GM12878 (cell line): ENCODE measurements at regions not wholly inside any gene's neighbourhood (a gene's known extent, or its start where the extent isn't known, plus 50 kb on each side); places are given as distances from the start of the nearest gene placed in this dataset.

Experiments
- ATAC-seq: fragments of 200-7000 bp; cut with Tn5 transposase; 3 replicates; pipeline ENCODE4 v1.9.1; 2020; ENCODE audit warnings: mild to moderate bottlenecking, moderate library complexity
- BruUV-seq: library from RNA; stranded (reverse); fragments of 400-500 nt; replicated peaks from 2 replicates; lab custom pipeline; 2021; lab: Mats Ljungman, UMichigan
- CTCF ChIA-PET: fragments of 300-600 bp; sonication (Branson Sonifier 250); formaldehyde crosslinking; extraction: SDS; loops from one replicate; lab custom pipeline; 2021; ENCODE audit warnings: inconsistent platforms; lab: Yijun Ruan, JAX
- POLR2A ChIA-PET: fragments of 350-600 bp; formaldehyde crosslinking; extraction: SDS; loops from one replicate; lab custom pipeline; 2021; ENCODE audit warnings: inconsistent platforms; lab: Charles Lee
- RAD21 ChIA-PET: fragments of 300-600 bp; sonication (Branson Sonifier 250); formaldehyde crosslinking; loops from one replicate; lab custom pipeline; 2023; ENCODE audit warnings: antibody characterized with exemption; ENCODE audit not compliant: unreplicated experiment; lab: Charles Lee
- SMC1A ChIA-PET: fragments of 300-600 bp; sonication (Branson Sonifier 250); formaldehyde crosslinking; loops from one replicate; lab custom pipeline; 2023; ENCODE audit not compliant: unreplicated experiment, uncharacterized antibody; lab: Charles Lee
- DNase-seq: peaks from one replicate; pipeline ENCODE4 v3.0.0-alpha.2; 2011; ENCODE audit warnings: low read depth, low spot score
- FAIRE-seq: peaks from 3 replicates; lab custom pipeline; 2011; peaks lifted over from hg19 to GRCh38; lab: Jason Lieb, UNC
- H2AFZ ChIP-seq: 2 replicates; pipeline ENCODE4 v1.6.0; 2011; ENCODE audit warnings: low read depth, low read length, control low read depth; ENCODE audit not compliant: control insufficient read depth
- H3K27ac ChIP-seq: 2 replicates; pipeline ENCODE4 v1.5.1; 2011; ENCODE audit warnings: control low read depth; ENCODE audit not compliant: control insufficient read depth, insufficient read depth
- H3K27me3 ChIP-seq, 2 experiments: replicated peaks in 1 of 2; 2 replicates each; pipeline versions ENCODE4 v1.6.0 to v1.6.1; 2011; ENCODE audit warnings: low read length in 1 of 2; ENCODE audit not compliant: control insufficient read depth in 2 of 2, insufficient read depth in 2 of 2
- H3K36me3 ChIP-seq, 2 experiments: 2 replicates each; pipeline ENCODE4 v1.5.1; 2011; ENCODE audit warnings: low read length in 1 of 2; ENCODE audit not compliant: control insufficient read depth in 2 of 2, insufficient read depth in 2 of 2
- H3K4me1 ChIP-seq: 2 replicates; pipeline ENCODE4 v1.6.1; 2011; ENCODE audit warnings: mild to moderate bottlenecking, low read length, moderate library complexity, mixed read lengths; ENCODE audit not compliant: control insufficient read depth, insufficient read depth
- H3K4me2 ChIP-seq: 2 replicates; pipeline ENCODE4 v1.6.0; 2011; ENCODE audit warnings: control low read depth; ENCODE audit not compliant: control insufficient read depth, insufficient read depth
- H3K4me3 ChIP-seq: fragments of 200-600 bp; sonication (generic); 2 replicates; pipeline ENCODE4 v1.5.1; 2016
- H3K79me2 ChIP-seq: 2 replicates; pipeline ENCODE4 v1.6.0; 2011; ENCODE audit warnings: low read length; ENCODE audit not compliant: control insufficient read depth, insufficient read depth
- H3K9ac ChIP-seq: 2 replicates; pipeline ENCODE4 v1.8.0; 2011; ENCODE audit warnings: low read length, control low read depth, mixed read lengths; ENCODE audit not compliant: control insufficient read depth, insufficient read depth
- H3K9me3 ChIP-seq: replicated peaks from 3 replicates; pipeline ENCODE4 v1.5.1; 2011; ENCODE audit warnings: mild to moderate bottlenecking, low read length; ENCODE audit not compliant: control insufficient read depth, insufficient read depth
- H4K20me1 ChIP-seq: 2 replicates; pipeline ENCODE4 v1.6.0; 2011; ENCODE audit not compliant: control insufficient read depth, insufficient read depth
- BRCA1 ChIP-seq: IDR thresholded peaks from 2 replicates; pipeline ENCODE4 v1.6.1; 2011; ENCODE audit warnings: low read depth, low read length, improper control_type of control experiment
- FOXK2 ChIP-seq: fragments of 450-650 bp; IDR thresholded peaks from 2 replicates; pipeline ENCODE4 v1.6.1; 2017; ENCODE audit warnings: mild to moderate bottlenecking, moderate library complexity
- GABPA ChIP-seq: IDR thresholded peaks from 2 replicates; pipeline ENCODE4 v1.6.1; 2014; ENCODE audit warnings: antibody characterized with exemption, low read depth, mild to moderate bottlenecking, inconsistent platforms
- HDAC2 ChIP-seq: fragments of 200-600 bp; sonication (generic); IDR thresholded peaks from 2 replicates; pipeline ENCODE4 v1.6.1; 2017
- IRF5 ChIP-seq: fragments of 450-650 bp; IDR thresholded peaks from 2 replicates; pipeline ENCODE4 v1.6.1; 2017; ENCODE audit warnings: borderline replicate concordance
- NFXL1 ChIP-seq: fragments of 450-650 bp; IDR thresholded peaks from 2 replicates; pipeline ENCODE4 v1.6.1; 2017; ENCODE audit warnings: antibody characterized with exemption, mild to moderate bottlenecking, borderline replicate concordance
- NRF1 ChIP-seq: conservative IDR thresholded peaks from 2 replicates; pipeline ENCODE4 v1.6.1; 2011; ENCODE audit warnings: mild to moderate bottlenecking, low read depth, low read length, improper control_type of control experiment
- POLR2AphosphoS2 ChIP-seq: IDR thresholded peaks from 2 replicates; pipeline ENCODE4 v1.6.1; 2011; ENCODE audit warnings: low read depth, mild to moderate bottlenecking, low read length, improper control_type of control experiment, moderate library complexity
- RAD51 ChIP-seq: fragments of 450-650 bp; IDR thresholded peaks from 2 replicates; pipeline ENCODE4 v1.6.1; 2016; ENCODE audit warnings: moderate library complexity, mild to moderate bottlenecking, inconsistent platforms
- SMARCA5 ChIP-seq: fragments of 450-650 bp; IDR thresholded peaks from 2 replicates; pipeline ENCODE4 v1.6.1; 2017; ENCODE audit warnings: mild to moderate bottlenecking
- STAT3 ChIP-seq: IDR thresholded peaks from 2 replicates; pipeline ENCODE4 v1.6.1; 2011; ENCODE audit warnings: low read depth, low read length, improper control_type of control experiment
- SUZ12 ChIP-seq: fragments of 200-600 bp; sonication (generic); IDR thresholded peaks from one replicate; pipeline ENCODE4 v1.6.1; 2018; ENCODE audit warnings: antibody characterized with exemption, mild to moderate bottlenecking; ENCODE audit not compliant: unreplicated experiment
- TAF1 ChIP-seq: IDR thresholded peaks from 2 replicates; pipeline ENCODE4 v1.6.1; 2011; ENCODE audit warnings: mild to moderate bottlenecking, low read depth, low read length, borderline replicate concordance
- TARDBP ChIP-seq: IDR thresholded peaks from 2 replicates; pipeline ENCODE4 v1.6.1; 2016; ENCODE audit warnings: borderline replicate concordance
- ZBTB11 ChIP-seq: fragments of 450-650 bp; formaldehyde crosslinking; IDR thresholded peaks from 2 replicates; pipeline ENCODE4 v1.5.0; 2022; ENCODE audit warnings: mild to moderate bottlenecking, missing genetic modification characterization
- ZNF622 ChIP-seq: fragments of 450-650 bp; IDR thresholded peaks from 2 replicates; pipeline ENCODE4 v1.6.1; 2017; ENCODE audit warnings: mild to moderate bottlenecking, inconsistent platforms
- ZSCAN29 ChIP-seq: fragments of 450-650 bp; IDR thresholded peaks from 2 replicates; pipeline ENCODE4 v1.6.1; 2017; ENCODE audit warnings: mild to moderate bottlenecking, moderate library complexity
- WGBS: methylation state at CpG from one replicate; pipeline ENCODE4 v1.1.6; 2016; ENCODE audit warnings: low lambda C conversion rate; ENCODE audit not compliant: insufficient replicate concordance, insufficient coverage; ENCODE audit errors: missing lambda C conversion rate; 5-methylcytosine and 5-hydroxymethylcytosine counted together
- in situ Hi-C: fragments of 300-500 bp; cut with MboI; formaldehyde crosslinking; loops from 9 replicates; pipeline ENCODE4 v1.14.3; 2018; ENCODE audit warnings: mixed read lengths
- intact Hi-C: fragments of 100-400 bp; cut with micrococcal nuclease; formaldehyde crosslinking; loops from one replicate; pipeline ENCODE4 v1.14.2; 2022; ENCODE audit not compliant: unreplicated experiment

DNA sequence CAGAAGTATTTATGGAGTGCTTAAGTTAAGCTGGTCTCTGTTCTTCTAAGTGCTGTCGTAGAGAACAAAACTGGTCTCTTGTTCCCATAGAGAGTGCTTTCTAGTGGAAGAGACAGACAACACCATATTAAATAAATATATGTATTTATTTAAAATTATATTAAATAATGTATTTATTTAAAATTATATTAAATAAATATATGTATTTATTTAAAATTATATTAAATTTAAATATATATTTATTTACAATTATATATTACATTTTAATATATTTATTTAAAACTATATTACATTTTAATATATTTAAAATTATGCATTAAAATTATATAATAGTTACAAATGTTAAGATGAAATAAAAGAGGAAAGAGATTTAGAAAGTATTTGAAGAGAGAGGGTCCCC is 175.5 kb upstream of the OLFM3 start:
- ChIA-PET CTCF (interaction anchor here (1.0 kb wide), 1 partner anchor 16 kb away, joined by 3 read pairs; no protein-coding TSS in a partner anchor), SMC1A (no interaction called here), RAD21 (no interaction called here), POLR2A (no interaction called here)
- Histone ChIP-seq H2AFZ (no peak overlapping the region), H3K4me2 (no peak overlapping the region), H3K4me3 (no peak overlapping the region), H3K9ac (no peak overlapping the region), H3K36me3 (no peaks in the 10 kb centered on the region), H3K27me3 (no peaks in the 10 kb centered on the region), H4K20me1 (no peaks in the 10 kb centered on the region), H3K79me2 (no peaks in the 10 kb centered on the region), H3K9me3 (no peaks in the 10 kb centered on the region), H3K27ac (no peak overlapping the region), H3K4me1 (no peaks in the 10 kb centered on the region)
- FAIRE-seq (no peak), ATAC-seq (no peak), DNase-seq (no peak)
- BruUV-seq, result no TSS peak
- in situ Hi-C loops (no loop called here), intact Hi-C loops (no loop called here)
- TF ChIP-seq HDAC2, result no peak
- no peak for TF ChIP-seq STAT3
- no peak for TF ChIP-seq RAD51
- no peak for TF ChIP-seq SUZ12
- TF ChIP-seq GABPA, result no peak
- TF ChIP-seq ZNF622, result no peak
- no peak for TF ChIP-seq ZBTB11 (CRISPR knock-in tag)
- TF ChIP-seq TARDBP, result no peak
- no peak for TF ChIP-seq NRF1
- no peak for TF ChIP-seq SMARCA5
- TF ChIP-seq BRCA1, result no peak
- no peak for TF ChIP-seq IRF5
- no peak for TF ChIP-seq NFXL1
- no peak for TF ChIP-seq POLR2AphosphoS2
- TF ChIP-seq FOXK2, result no peak
- TF ChIP-seq TAF1, result no peak
- TF ChIP-seq ZSCAN29, result no peak
- WGBS, result 35% methylated on average over 1 of the region's 1 CpG
